ENCODE measurements at regions not wholly inside any gene's neighbourhood (a gene's known extent, or its start where the extent isn't known, plus 50 kb on each side); places are given as distances from the start of the nearest gene placed in this dataset.

DNA sequence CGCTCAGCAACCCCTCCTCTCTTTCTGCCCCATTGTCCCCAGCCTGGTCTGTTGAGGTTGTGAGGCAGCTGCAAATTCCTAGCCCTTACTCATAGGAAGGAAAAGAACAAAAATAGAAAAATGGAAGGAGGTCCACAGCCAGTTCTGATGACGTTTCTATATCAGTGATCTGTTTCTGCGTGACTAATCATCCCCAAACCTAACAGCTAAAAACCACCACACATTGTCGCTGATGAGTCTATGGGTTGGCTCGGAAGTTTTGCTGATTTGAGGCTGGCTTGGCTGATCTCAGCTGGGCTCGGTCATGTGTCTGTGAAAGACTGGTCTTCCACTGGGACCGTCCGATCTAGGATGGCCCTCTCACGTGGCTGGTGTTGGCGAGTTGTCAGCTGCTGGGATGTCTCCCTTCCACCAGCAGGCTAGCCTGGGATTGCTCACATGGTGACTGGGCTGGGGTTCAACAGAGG is 200.6 kb upstream of the ZNF618 start (continued):
- TF ChIP-seq POLR2A (IDR thresholded peaks at IDR 0.05; ENCODE audit: low read depth, low read length): peak; percentile 71; the same call in 1 of the 2 replicates

- in situ Hi-C loops (cut with MboI; ENCODE audit: low sequenced_read_pairs): no loop called here
- CTCF ChIA-PET: no interaction called here
- dilution Hi-C loops (cut with HindIII; ENCODE audit: low sequenced_read_pairs, unreplicated experiment): no loop called here
These were observed 199.1 kb upstream of the ZNF618 start for GRCh38 chr9:113677057-113677456.

More at GRCh38 chr9:113677057-113677456, 199.1 kb upstream of the ZNF618 start:
- Histone ChIP-seq H4K91ac (ENCODE audit: insufficient read depth, low read depth, low read length) (peak overlapping the region; percentile 22; the same call in 1 of the 2 replicates), H2BK120ac (ENCODE audit: low read depth, low read length) (peak overlapping the region; percentile 98; the same call in 1 of the 2 replicates), H3K4me1 (ENCODE audit: control insufficient read depth, insufficient read depth, low read length) (peaks cover 21% of the 10 kb centered on the region), H3K56ac (ENCODE audit: extremely low read depth, insufficient read depth, low read length) (no peak overlapping the region), H3K14ac (replicated peaks; ENCODE audit: low read depth, low read length) (peak overlapping the region; percentile 26; the same call in 1 of the 2 replicates), H2BK20ac (ENCODE audit: low read depth, low read length) (peak overlapping the region; percentile 86; the same call in 1 of the 2 replicates), H3K9ac (ENCODE audit: low read depth, low read length) (no peak overlapping the region), H3K4me2 (ENCODE audit: low read depth, low read length) (no peak overlapping the region), H2AK5ac (ENCODE audit: low read depth, low read length) (peak overlapping the region; percentile 92), H3K36me3 (ENCODE audit: control insufficient read depth, insufficient read depth, low read length) (no peaks in the 10 kb centered on the region), H2AK9ac (replicated peaks; ENCODE audit: low read depth, low read length, poor library complexity) (peak overlapping the region; percentile 94), H2BK15ac (ENCODE audit: low read depth, low read length) (peak overlapping the region; percentile 81; the same call in 2 of the 3 replicates), H3K27ac (ENCODE audit: insufficient read depth, low read length) (no peak overlapping the region), H4K20me1 (ENCODE audit: insufficient read depth, low read length) (no peaks in the 10 kb centered on the region), H2AFZ (replicated peaks; ENCODE audit: low read length, poor library complexity) (peak overlapping the region; percentile 84), H4K8ac (ENCODE audit: low read depth in 2 of 2, low read length in 2 of 2) (peak overlapping the region in 1 of 2 experiments; percentile 85; a peak in 1 of 4 replicates), H4K5ac (ENCODE audit: low read depth, low read length) (no peak overlapping the region; the same call in 1 of the 2 replicates), H3K9me1 (ENCODE audit: insufficient read depth, low read length) (peaks cover 21% of the 10 kb centered on the region), H2BK5ac (ENCODE audit: low read depth, low read length, poor library complexity, severe bottlenecking) (peak overlapping the region; percentile 25), H3K23ac (ENCODE audit: low read depth, low read length) (no peak overlapping the region), H3K79me1 (ENCODE audit: low read depth in 1 of 2, low read length in 2 of 2) (no peaks in the 10 kb centered on the region), H3K18ac (ENCODE audit: low read depth, low read length) (no peak overlapping the region), H3K4me3 (ENCODE audit: insufficient read depth, low read depth, low read length) (no peak overlapping the region), H3K27me3 (ENCODE audit: control insufficient read depth, insufficient read depth, low read length) (no peaks in the 10 kb centered on the region), H3K9me3 (ENCODE audit: control insufficient read depth, insufficient read depth, low read length) (no peaks in the 10 kb centered on the region), H3K4ac (ENCODE audit: low read depth, low read length) (peak overlapping the region; percentile 88)
- ATAC-seq (ENCODE audit: low read depth) (no peak), DNase-seq (no peak)
- WGBS, 2 experiments (ENCODE audit: extremely low coverage in 2 of 2, insufficient read length in 1 of 2): 57% methylated on average over 5 of the region's 9 CpGs; no CpG with 5 or more reads in 1 of the 2 experiments
- intact Hi-C loops (cut with micrococcal nuclease): no loop called here
- POLR2A ChIA-PET (ENCODE audit: unreplicated experiment): no interaction called here
- TF ChIP-seq, protein P1, sequence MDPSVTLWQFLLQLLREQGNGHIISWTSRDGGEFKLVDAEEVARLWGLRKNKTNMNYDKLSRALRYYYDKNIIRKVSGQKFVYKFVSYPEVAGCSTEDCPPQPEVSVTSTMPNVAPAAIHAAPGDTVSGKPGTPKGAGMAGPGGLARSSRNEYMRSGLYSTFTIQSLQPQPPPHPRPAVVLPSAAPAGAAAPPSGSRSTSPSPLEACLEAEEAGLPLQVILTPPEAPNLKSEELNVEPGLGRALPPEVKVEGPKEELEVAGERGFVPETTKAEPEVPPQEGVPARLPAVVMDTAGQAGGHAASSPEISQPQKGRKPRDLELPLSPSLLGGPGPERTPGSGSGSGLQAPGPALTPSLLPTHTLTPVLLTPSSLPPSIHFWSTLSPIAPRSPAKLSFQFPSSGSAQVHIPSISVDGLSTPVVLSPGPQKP (IDR thresholded peaks at IDR 0.05; ENCODE audit: borderline replicate concordance, low read depth, low read length): no peak
- TF ChIP-seq CEBPB (IDR thresholded peaks at IDR 0.05; ENCODE audit: low read depth, low read length) (peak; percentile 47; the same call in 1 of the 2 replicates), FOS (IDR thresholded peaks at IDR 0.05; ENCODE audit: low read depth, low read length) (no peak)
- no TSS peak for BruUV-seq (replicated peaks)

Measured in IMR-90 (cell line).